ENCODE measurements at regions not wholly inside any gene's neighbourhood (a gene's known extent, or its start where the extent isn't known, plus 50 kb on each side); places are given as distances from the start of the nearest gene placed in this dataset.

- DNase-seq: no peak
- Histone ChIP-seq H3K14ac (replicated peaks; ENCODE audit: low read depth, low read length) (no peak overlapping the region), H4K5ac (ENCODE audit: low read depth, low read length) (no peak overlapping the region), H2AFZ (replicated peaks; ENCODE audit: low read length, poor library complexity) (no peak overlapping the region), H3K9ac (ENCODE audit: low read depth, low read length) (no peak overlapping the region), H3K4ac (ENCODE audit: low read depth, low read length) (no peak overlapping the region), H4K8ac (ENCODE audit: low read depth in 2 of 2, low read length in 2 of 2) (no peak overlapping the region), H3K4me3 (ENCODE audit: insufficient read depth, low read depth, low read length) (no peak overlapping the region), H3K9me1 (ENCODE audit: insufficient read depth, low read length) (peaks cover 14% of the 10 kb centered on the region; the same call in 1 of the 2 replicates), H3K4me2 (ENCODE audit: low read depth, low read length) (no peak overlapping the region), H3K56ac (ENCODE audit: extremely low read depth, insufficient read depth, low read length) (no peak overlapping the region), H3K4me1 (ENCODE audit: control insufficient read depth, insufficient read depth, low read length) (0 out of 2 replicates have a peak, but pooled peaks cover 1% of the 10 kb centered on the region), H4K20me1 (ENCODE audit: insufficient read depth, low read length) (peaks cover 4% of the 10 kb centered on the region; the same call in 1 of the 2 replicates), H3K23ac (ENCODE audit: low read depth, low read length) (no peak overlapping the region), H3K79me1 (ENCODE audit: low read depth in 1 of 2, low read length in 2 of 2) (peaks cover 9 to 20% of the 10 kb centered on the region in 2 experiments), H3K36me3 (ENCODE audit: control insufficient read depth, insufficient read depth, low read length) (0 out of 2 replicates have a peak, but pooled peaks cover 1% of the 10 kb centered on the region), H3K27me3 (ENCODE audit: control insufficient read depth, insufficient read depth, low read length) (no peaks in the 10 kb centered on the region), H4K91ac (ENCODE audit: insufficient read depth, low read depth, low read length) (no peak overlapping the region), H3K9me3 (ENCODE audit: control insufficient read depth, insufficient read depth, low read length) (no peaks in the 10 kb centered on the region), H2BK20ac (ENCODE audit: low read depth, low read length) (no peak overlapping the region), H2BK120ac (ENCODE audit: low read depth, low read length) (no peak overlapping the region), H2AK9ac (replicated peaks; ENCODE audit: low read depth, low read length, poor library complexity) (no peak overlapping the region), H2BK5ac (ENCODE audit: low read depth, low read length, poor library complexity, severe bottlenecking) (no peak overlapping the region), H3K18ac (ENCODE audit: low read depth, low read length) (no peak overlapping the region), H2AK5ac (ENCODE audit: low read depth, low read length) (no peak overlapping the region), H2BK15ac (ENCODE audit: low read depth, low read length) (no peak overlapping the region), H3K27ac (ENCODE audit: insufficient read depth, low read length) (no peak overlapping the region)
- in situ Hi-C loops (cut with MboI; ENCODE audit: low sequenced_read_pairs): no loop called here
- CTCF ChIA-PET: no interaction called here
- no CpG with 5 or more reads among the region's 7 CpGs for WGBS, 2 experiments (ENCODE audit: extremely low coverage in 2 of 2, insufficient read length in 1 of 2)
- POLR2A ChIA-PET (ENCODE audit: unreplicated experiment): no interaction called here
- no peak for ATAC-seq (ENCODE audit: low read depth)
- dilution Hi-C loops (cut with HindIII; ENCODE audit: low sequenced_read_pairs, unreplicated experiment): no loop called here
- no peak for TF ChIP-seq RAD21 (IDR thresholded peaks at IDR 0.05; ENCODE audit: low read length)
- TF ChIP-seq USF2 (IDR thresholded peaks at IDR 0.05; ENCODE audit: low read depth, low read length): no peak
- TF ChIP-seq CEBPB (IDR thresholded peaks at IDR 0.05; ENCODE audit: low read depth, low read length): no peak
- no peak for TF ChIP-seq BHLHE40 (IDR thresholded peaks at IDR 0.05; ENCODE audit: low read depth, low read length)
- no peak for TF ChIP-seq SMC3 (IDR thresholded peaks at IDR 0.05; ENCODE audit: low read depth, low read length)
- BruUV-seq (replicated peaks): no TSS peak
- intact Hi-C loops (cut with micrococcal nuclease): no loop called here
Observed at GRCh38 chr13:73903561-73903960, 230.6 kb downstream of the KLF12 start.
